ENCODE measurements at regions not wholly inside any gene's neighbourhood (a gene's known extent, or its start where the extent isn't known, plus 50 kb on each side); places are given as distances from the start of the nearest gene placed in this dataset.

- DNase-seq (ENCODE audit: low read depth, low spot score): no peak
- no peak overlapping the region for H3K4me3 ChIP-seq (replicated peaks in 1 of 2; ENCODE audit: low read depth in 1 of 2, low read length in 2 of 2)
- H3K27ac ChIP-seq (ENCODE audit: low read depth, low read length): no peak overlapping the region
- TF ChIP-seq RAD21 (IDR thresholded peaks at IDR 0.05; ENCODE audit: low read depth) (no peak), MAX (IDR thresholded peaks at IDR 0.05) (no peak), POLR2A (IDR thresholded peaks at IDR 0.05; ENCODE audit: borderline replicate concordance, extremely low read depth, insufficient read depth, insufficient read length) (no peak)
- peaks cover 3 to 6% of the 10 kb centered on the region in 2 experiments; a peak in 3 of 4 replicates for H3K4me1 ChIP-seq (ENCODE audit: control insufficient read depth in 1 of 2, insufficient read depth in 2 of 2, low read length in 2 of 2)
- ChIA-PET POLR2A (no interaction called here), CTCF (no interaction called here), RAD21 (ENCODE audit: low non-redundant PET in 1 of 2, low total read pairs in 2 of 2, uncharacterized antibody in 2 of 2, unreplicated experiment in 2 of 2) (no interaction called here)
- H3K79me2 ChIP-seq (ENCODE audit: insufficient read depth, low read length): no peaks in the 10 kb centered on the region
- no peak overlapping the region for H3K9ac ChIP-seq (ENCODE audit: low read length)
- no peaks in the 10 kb centered on the region for H3K9me2 ChIP-seq (ENCODE audit: insufficient read depth)
- H2AFZ ChIP-seq (ENCODE audit: low read depth, low read length, poor library complexity, severe bottlenecking): no peak overlapping the region
- no peak for ATAC-seq
- intact Hi-C loops (cut with micrococcal nuclease): no loop called here
- no peaks in the 10 kb centered on the region for H3K9me3 ChIP-seq (ENCODE audit: control insufficient read depth in 1 of 2, insufficient read depth in 1 of 2, low read depth in 1 of 2, low read length in 2 of 2)
- no peaks in the 10 kb centered on the region for H3K36me3 ChIP-seq (ENCODE audit: control insufficient read depth in 1 of 2, insufficient read depth in 2 of 2, low read length in 2 of 2)
- no peak overlapping the region for H3K4me2 ChIP-seq (ENCODE audit: low read length)
- H4K20me1 ChIP-seq (ENCODE audit: insufficient read depth): no peaks in the 10 kb centered on the region
- no TSS peak for BruUV-seq (replicated peaks)
- H3K27me3 ChIP-seq (ENCODE audit: insufficient read depth, low read length): no peaks in the 10 kb centered on the region
These were observed 125.3 kb downstream of the ZFP36L2 start for GRCh38 chr2:43100883-43101662.

- H3K36me3 ChIP-seq (ENCODE audit: control insufficient read depth in 1 of 2, insufficient read depth in 2 of 2, low read length in 2 of 2): no peaks in the 10 kb centered on the region
- H3K27ac ChIP-seq (ENCODE audit: low read depth, low read length): no peak overlapping the region
- H3K9me2 ChIP-seq (ENCODE audit: insufficient read depth): no peaks in the 10 kb centered on the region
- no peak overlapping the region for H3K9ac ChIP-seq (ENCODE audit: low read length)
- H4K20me1 ChIP-seq (ENCODE audit: insufficient read depth): no peaks in the 10 kb centered on the region
- no peak overlapping the region for H3K4me3 ChIP-seq (replicated peaks in 1 of 2; ENCODE audit: low read depth in 1 of 2, low read length in 2 of 2)
- ChIA-PET CTCF (no interaction called here), POLR2A (no interaction called here), RAD21 (ENCODE audit: low non-redundant PET in 1 of 2, low total read pairs in 2 of 2, uncharacterized antibody in 2 of 2, unreplicated experiment in 2 of 2) (no interaction called here)
- H3K9me3 ChIP-seq (ENCODE audit: control insufficient read depth in 1 of 2, insufficient read depth in 1 of 2, low read depth in 1 of 2, low read length in 2 of 2): no peaks in the 10 kb centered on the region
- H3K4me2 ChIP-seq (ENCODE audit: low read length): no peak overlapping the region
- no peaks in the 10 kb centered on the region for H3K27me3 ChIP-seq (ENCODE audit: insufficient read depth, low read length)
- intact Hi-C loops (cut with micrococcal nuclease): no loop called here
- DNase-seq (ENCODE audit: low read depth, low spot score) (no peak), ATAC-seq (no peak)
- H2AFZ ChIP-seq (ENCODE audit: low read depth, low read length, poor library complexity, severe bottlenecking): no peak overlapping the region
- H3K79me2 ChIP-seq (ENCODE audit: insufficient read depth, low read length): no peaks in the 10 kb centered on the region
- no TSS peak for BruUV-seq (replicated peaks)
- no peaks in the 10 kb centered on the region; a peak in 1 of 4 replicates for H3K4me1 ChIP-seq (ENCODE audit: control insufficient read depth in 1 of 2, insufficient read depth in 2 of 2, low read length in 2 of 2)
- no peak for TF ChIP-seq MAX (IDR thresholded peaks at IDR 0.05)
These were observed 126.0 kb downstream of the ZFP36L2 start for GRCh38 chr2:43100362-43100882.
